HT1080 (cell line): ENCODE measurements at regions not wholly inside any gene's neighbourhood (a gene's known extent, or its start where the extent isn't known, plus 50 kb on each side); places are given as distances from the start of the nearest gene placed in this dataset.

Experiments used
- DNase-seq: peaks from one replicate; pipeline ENCODE4 v3.0.0-alpha.2; 2015; ENCODE audit warnings: low read depth

DNA sequence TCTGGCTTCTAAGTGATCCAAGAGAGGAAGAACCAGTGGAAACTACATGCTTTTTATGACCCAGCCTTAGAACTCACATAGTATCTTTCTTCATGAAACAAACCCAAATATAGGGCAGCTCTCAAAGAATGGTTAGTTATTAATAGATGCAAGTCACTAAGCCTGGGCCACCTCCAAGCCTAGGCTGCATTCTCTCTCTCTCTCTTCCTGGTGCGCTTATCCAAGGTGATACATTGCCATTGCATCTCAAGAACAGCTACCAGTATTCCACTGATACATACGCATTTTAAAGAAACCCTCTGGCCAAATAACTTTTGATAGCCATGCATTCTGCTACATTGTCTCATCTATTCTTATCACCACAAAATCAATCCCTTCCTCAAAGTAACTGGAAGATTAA lies 455.6 kb upstream of the ADGRL2 start:
- DNase-seq = no peak

- DNase-seq = peak; percentile 13
Observed at GRCh38 chr1:81340239-81340638, 460.5 kb upstream of the ADGRL2 start.

DNA sequence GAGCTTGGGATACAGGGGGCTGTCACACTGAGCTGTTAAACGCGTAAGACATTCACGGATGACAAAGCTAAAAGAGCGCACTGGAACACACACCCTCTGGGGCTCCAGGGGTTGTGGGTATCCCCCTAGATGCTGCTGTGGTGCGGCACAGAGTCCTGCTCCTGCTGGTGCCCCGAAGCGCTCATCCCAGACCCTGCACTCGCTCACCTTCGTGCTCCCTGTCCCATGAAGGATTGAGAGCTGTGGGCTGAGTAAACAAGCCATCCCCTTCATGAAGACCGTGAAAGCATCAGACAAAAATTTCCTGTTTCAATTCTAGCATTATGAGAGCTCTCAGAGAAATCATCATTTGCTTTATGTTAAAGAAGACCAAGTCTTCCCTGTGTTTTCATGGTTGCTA lies 463.5 kb upstream of the ADGRL2 start:
- DNase-seq = no peak

DNA sequence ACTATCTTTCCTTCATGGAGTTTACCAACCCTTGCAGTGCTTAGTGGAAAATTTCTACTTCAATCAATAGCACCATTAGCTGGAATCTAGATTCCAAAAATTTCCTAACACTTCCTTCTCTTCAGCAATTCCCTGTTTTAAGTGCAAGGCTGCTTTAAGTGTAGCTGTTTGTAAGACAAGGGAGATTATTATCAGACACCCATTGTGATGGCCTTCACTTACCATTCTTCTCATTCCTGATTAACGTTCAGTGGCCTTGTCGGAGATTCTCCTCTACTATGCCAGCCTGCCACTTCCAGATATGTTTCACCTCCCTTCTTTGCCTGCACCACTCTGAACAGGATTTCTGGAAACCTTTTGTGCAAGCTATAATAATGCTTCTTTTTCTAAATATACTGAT lies 464.9 kb upstream of the ADGRL2 start:
- DNase-seq = no peak

DNA sequence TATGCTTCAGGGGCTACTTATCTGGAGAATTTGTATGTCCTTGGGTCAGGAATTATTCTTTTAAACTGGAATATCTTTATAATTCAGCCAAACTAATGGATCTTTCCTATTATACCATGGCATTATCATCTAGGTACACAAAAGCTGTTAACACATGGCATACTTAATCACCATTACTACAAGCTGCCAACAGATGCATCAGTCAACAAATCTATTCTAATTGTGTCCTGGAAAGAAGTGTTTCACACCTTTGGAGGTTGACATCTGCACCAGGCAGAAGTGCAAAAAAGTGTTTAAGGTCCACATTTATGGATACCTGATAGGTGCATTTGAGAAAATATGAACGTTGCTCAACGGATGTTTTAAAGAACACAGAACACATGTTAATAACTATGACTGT lies 470.2 kb upstream of the ADGRL2 start:
- DNase-seq = no peak

DNA sequence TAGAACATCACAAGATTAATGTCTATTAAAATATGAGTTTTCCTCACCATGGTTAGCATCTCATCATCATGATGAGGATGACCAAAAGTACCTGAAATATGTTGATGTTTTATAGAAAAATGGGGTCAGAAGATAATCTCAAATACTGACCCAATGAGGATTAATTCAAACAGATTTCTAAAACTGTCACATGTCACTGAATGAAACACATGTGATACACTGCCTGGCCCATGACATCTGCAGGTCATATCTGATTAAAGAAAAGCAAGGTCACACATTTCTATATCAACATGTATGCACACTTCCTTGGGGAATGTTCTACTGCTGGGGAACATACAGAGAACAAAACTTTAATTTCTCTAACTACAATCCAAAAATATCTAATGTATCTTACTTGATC lies 470.6 kb upstream of the ADGRL2 start:
- DNase-seq = no peak

DNA sequence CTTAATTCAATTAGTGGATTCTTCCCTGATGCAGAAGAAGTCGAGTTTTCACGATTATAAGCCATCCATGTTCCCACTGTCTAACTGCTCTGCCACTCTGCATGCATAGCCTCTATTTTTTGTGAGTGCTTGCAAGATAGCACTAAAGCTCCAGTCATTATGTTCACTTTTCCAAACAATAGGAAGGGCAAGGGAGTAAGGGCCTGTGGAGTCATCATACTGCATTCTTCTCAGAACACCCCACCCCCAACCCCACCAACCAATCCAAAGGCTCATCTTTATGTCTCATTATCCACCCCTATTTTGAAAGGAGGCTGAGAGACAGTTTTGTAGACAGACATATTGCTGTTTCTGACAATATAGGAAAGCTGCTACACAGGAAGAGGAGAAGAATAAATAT lies 471.7 kb upstream of the ADGRL2 start:
- no peak for DNase-seq

- no peak for DNase-seq
Observed at GRCh38 chr1:81327743-81328142, 473.0 kb upstream of the ADGRL2 start.

GRCh38 chr1:81327103-81327710 lies 473.5 kb upstream of the ADGRL2 start:
- no peak for DNase-seq

- no peak for DNase-seq
Observed at GRCh38 chr1:81326212-81326611, 474.5 kb upstream of the ADGRL2 start.

- DNase-seq = no peak
Observed at GRCh38 chr1:81325397-81325796, 475.3 kb upstream of the ADGRL2 start.

- no peak for DNase-seq
Observed at GRCh38 chr1:81323862-81324261, 476.9 kb upstream of the ADGRL2 start.

GRCh38 chr1:81317191-81317590 lies 483.5 kb upstream of the ADGRL2 start:
- DNase-seq = no peak

- no peak for DNase-seq
Observed at GRCh38 chr1:81314513-81315233, 486.1 kb upstream of the ADGRL2 start.

GRCh38 chr1:81313289-81313688 lies 487.4 kb upstream of the ADGRL2 start:
- no peak for DNase-seq

GRCh38 chr1:81312272-81312754 lies 488.4 kb upstream of the ADGRL2 start:
- no peak for DNase-seq

- DNase-seq = no peak
Observed at GRCh38 chr1:81310250-81310649, 490.5 kb upstream of the ADGRL2 start.

DNA sequence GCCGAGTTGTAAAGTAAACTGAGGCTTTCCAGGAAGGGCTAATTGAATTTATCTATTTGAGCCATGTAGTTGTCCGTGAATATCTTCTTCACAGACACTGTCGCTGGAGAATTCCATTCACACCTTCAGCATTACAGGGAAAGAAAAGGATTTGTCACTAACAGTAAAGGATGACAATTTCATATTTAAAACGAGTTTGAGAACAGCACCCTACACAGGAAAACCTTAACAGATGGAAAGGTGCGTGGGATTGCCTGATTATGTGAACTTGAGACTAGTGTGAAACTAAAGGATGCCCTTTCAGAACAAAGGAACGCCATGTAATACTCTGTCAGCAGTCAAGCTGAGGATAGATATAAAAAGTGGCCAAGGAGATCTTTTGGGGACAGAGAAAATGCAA lies 492.5 kb upstream of the ADGRL2 start:
- no peak for DNase-seq

DNA sequence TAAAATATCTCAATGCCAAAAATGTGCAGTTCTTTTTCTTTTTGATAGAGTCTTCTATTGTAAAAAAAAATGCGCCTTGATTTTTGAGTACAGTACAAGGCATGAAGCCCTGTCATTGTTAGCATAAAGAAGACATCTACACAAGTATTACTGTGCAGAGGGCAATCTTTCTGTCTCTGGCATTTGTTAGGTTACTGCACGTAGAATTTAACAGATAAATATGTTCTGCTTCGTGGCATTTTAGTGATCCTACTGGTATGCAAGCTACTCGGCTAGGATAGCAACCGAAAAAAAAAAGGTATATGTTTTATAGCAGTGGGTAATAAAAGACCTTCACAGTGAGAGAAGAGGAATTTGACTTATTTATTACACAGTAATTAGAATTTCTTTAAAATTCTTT lies 492.9 kb upstream of the ADGRL2 start:
- no peak for DNase-seq

- DNase-seq = peak; percentile 15
Observed at GRCh38 chr1:81305997-81306452, 494.7 kb upstream of the ADGRL2 start.

GRCh38 chr1:81304187-81304586 lies 496.5 kb upstream of the ADGRL2 start:
- DNase-seq = peak; percentile 75

DNA sequence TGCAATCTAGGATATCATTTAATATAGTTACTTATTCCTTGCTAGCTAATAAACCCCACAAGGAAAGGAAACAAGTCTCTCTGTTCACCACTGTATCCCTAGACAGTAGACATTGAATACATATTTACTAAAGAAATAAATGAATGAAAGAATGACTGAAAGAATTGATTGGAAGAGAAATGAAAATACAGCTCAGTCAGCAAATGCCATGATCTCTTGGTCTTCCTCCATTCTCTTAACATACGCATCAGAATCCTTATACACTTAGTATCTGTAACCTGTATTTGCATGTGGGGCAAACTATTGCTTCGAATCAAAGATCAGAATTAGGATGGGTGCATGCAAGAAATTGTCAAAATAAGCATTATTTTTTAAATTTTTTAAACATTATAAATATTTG lies 500.8 kb upstream of the ADGRL2 start:
- DNase-seq = no peak

DNA sequence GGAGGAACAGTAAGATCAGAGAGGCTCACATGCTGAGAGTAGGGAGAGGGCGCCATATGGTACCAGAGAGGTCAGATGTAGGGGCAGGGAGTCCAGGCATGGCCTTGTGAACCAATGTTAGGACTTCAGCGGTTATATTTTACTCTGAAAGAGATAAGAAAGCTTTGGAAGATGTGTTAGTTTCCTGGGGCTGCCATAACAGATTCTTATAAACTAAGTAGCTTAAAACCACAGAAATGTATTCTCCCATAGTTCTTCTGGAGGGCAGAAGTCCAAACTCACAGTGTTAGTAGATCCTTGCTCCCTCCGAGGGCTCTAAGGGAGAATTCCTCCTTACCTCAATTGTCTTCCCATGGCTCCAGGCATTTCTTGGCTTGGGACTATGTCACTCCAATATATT lies 502.5 kb upstream of the ADGRL2 start:
- no peak for DNase-seq
